Sigmoid colon (tissue), 6 donors: ENCODE measurements at regions not wholly inside any gene's neighbourhood (a gene's known extent, or its start where the extent isn't known, plus 50 kb on each side); places are given as distances from the start of the nearest gene placed in this dataset.

Experiments used
- DNase-seq: peaks from one replicate; pipeline ENCODE4 v3.0.0-alpha.2; 2019
- H3K27ac ChIP-seq, 4 donors: fragments of 200-600 bp; sonication (generic); one replicate each; pipeline ENCODE4 v1.5.1; 2016 to 2019; ENCODE audit warnings: mild to moderate bottlenecking in 1 of 4
- H3K27me3 ChIP-seq, 3 donors: fragments of 200-600 bp; sonication (generic); one replicate each; pipeline ENCODE4 v1.5.1; 2019; ENCODE audit warnings: mild to moderate bottlenecking in 1 of 3
- H3K36me3 ChIP-seq, 4 donors: fragments of 200-600 bp; sonication (generic); one replicate each; pipeline ENCODE4 v1.5.1; 2016 to 2019
- H3K4me1 ChIP-seq, 4 donors: fragments of 200-600 bp; sonication (generic); one replicate each; pipeline ENCODE4 v1.5.1; 2017 to 2019
- H3K4me3 ChIP-seq, 4 donors: fragments of 200-600 bp; sonication (generic); one replicate each; pipeline ENCODE4 v1.5.1; 2017 to 2019; ENCODE audit warnings: mild to moderate bottlenecking in 2 of 4, moderate library complexity in 1 of 4
- H3K9me3 ChIP-seq, 4 donors: fragments of 200-600 bp in 3 of 4; sonication (generic) in 3 of 4; one replicate each; pipeline versions ENCODE4 v1.5.1 to v1.6.1; 2013 to 2019
- CTCF ChIP-seq, 4 experiments: fragments of 450-650 bp in 3 of 4; fragments of 200-600 bp in 1 of 4; IDR thresholded peaks; one replicate each; pipeline ENCODE4 v1.5.1; 2016 to 2019; ENCODE audit warnings: antibody characterized with exemption in 4 of 4, mild to moderate bottlenecking in 3 of 4, moderate library complexity in 2 of 4
- EP300 ChIP-seq, 4 donors: sonication (generic); formaldehyde crosslinking; IDR thresholded peaks; one replicate each; pipeline ENCODE4 v1.6.1; 2017; ENCODE audit warnings: antibody characterized with exemption in 4 of 4
- POLR2A ChIP-seq, 2 donors: fragments of 450-650 bp; IDR thresholded peaks; one replicate each; pipeline ENCODE4 v1.6.1; 2016; ENCODE audit warnings: antibody characterized with exemption in 2 of 2, mild to moderate bottlenecking in 2 of 2, moderate library complexity in 2 of 2
- POLR2AphosphoS5 ChIP-seq, 4 donors: sonication (generic); formaldehyde crosslinking; IDR thresholded peaks; one replicate each; pipeline ENCODE4 v1.6.1; 2017; ENCODE audit warnings: antibody characterized with exemption in 4 of 4
- WGBS, 2 donors: extraction: QIAGEN DNeasy Blood & Tissue Kit; methylation state at CpG; one replicate each; pipeline ENCODE4 v1.1.7; 2013; 5-methylcytosine and 5-hydroxymethylcytosine counted together
- intact Hi-C: fragments of 100-400 bp; cut with DNase I; formaldehyde crosslinking; loops from one replicate; pipeline ENCODE4 v1.15.1; 2023
- donor health status: healthy with polysubstance abuse.
- donor health status: healthy.

GRCh38 chr3:95464346-95464745, 1350.0 kb upstream of the EPHA6 start:
- H3K9me3 ChIP-seq, result no peaks in the 10 kb centered on the region
- TF ChIP-seq CTCF (IDR thresholded peaks at IDR 0.05) (no peak), EP300 (IDR thresholded peaks at IDR 0.05) (no peak), POLR2A (IDR thresholded peaks at IDR 0.05) (no peak), POLR2AphosphoS5 (IDR thresholded peaks at IDR 0.05) (no peak)
- intact Hi-C loops, result no loop called here
- H3K4me3 ChIP-seq, result no peak overlapping the region
- 39 to 79% methylated on average over 1 of the region's 1 CpG for WGBS, 2 donors
- no peaks in the 10 kb centered on the region for H3K36me3 ChIP-seq
- no peak for DNase-seq
- H3K4me1 ChIP-seq, result peaks cover 0 to 29% (median 7%) of the 10 kb centered on the region in 4 donors
- no peak overlapping the region for H3K27ac ChIP-seq
- H3K27me3 ChIP-seq, result no peaks in the 10 kb centered on the region

DNA sequence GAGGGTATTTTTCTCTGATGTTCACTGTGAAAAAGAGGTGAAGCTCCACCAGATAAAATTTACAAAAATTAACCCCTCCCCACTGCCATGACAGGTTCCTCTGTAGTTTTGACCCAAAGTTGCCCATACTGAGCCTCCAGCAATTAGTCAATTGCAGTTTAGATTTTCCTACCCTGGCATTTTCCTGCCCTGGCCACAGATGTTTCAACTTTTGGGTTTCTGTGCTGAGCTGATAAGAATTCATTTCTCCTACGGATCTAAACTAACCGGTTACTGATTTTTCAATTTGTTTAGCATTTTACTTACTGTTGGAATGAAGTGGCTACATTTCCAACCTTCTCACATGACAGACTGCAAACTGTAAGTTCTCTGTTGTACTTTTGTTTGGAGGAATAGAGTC, 1346.1 kb upstream of the EPHA6 start:
- intact Hi-C loops, result no loop called here
- 55 to 84% methylated on average over 2 of the region's 2 CpGs for WGBS, 2 donors
- no peak overlapping the region for H3K4me3 ChIP-seq
- DNase-seq, result no peak
- no peaks in the 10 kb centered on the region for H3K27me3 ChIP-seq
- no peaks in the 10 kb centered on the region for H3K9me3 ChIP-seq
- H3K4me1 ChIP-seq, result peaks cover 0 to 3% (median 0%) of the 10 kb centered on the region in 4 donors
- H3K27ac ChIP-seq, result no peak overlapping the region
- H3K36me3 ChIP-seq, result no peaks in the 10 kb centered on the region
- no peak for TF ChIP-seq POLR2AphosphoS5 (IDR thresholded peaks at IDR 0.05)
- no peak for TF ChIP-seq CTCF (IDR thresholded peaks at IDR 0.05)
- no peak for TF ChIP-seq EP300 (IDR thresholded peaks at IDR 0.05)
- no peak for TF ChIP-seq POLR2A (IDR thresholded peaks at IDR 0.05)

- H3K9me3 ChIP-seq, result no peaks in the 10 kb centered on the region
- no peak overlapping the region for H3K27ac ChIP-seq
- no peaks in the 10 kb centered on the region for H3K36me3 ChIP-seq
- DNase-seq, result no peak
- TF ChIP-seq POLR2A (IDR thresholded peaks at IDR 0.05) (no peak), CTCF (IDR thresholded peaks at IDR 0.05) (no peak), EP300 (IDR thresholded peaks at IDR 0.05) (no peak)
- H3K27me3 ChIP-seq, result no peaks in the 10 kb centered on the region
- no peak overlapping the region for H3K4me3 ChIP-seq
- WGBS, 2 donors, result 88 to 91% methylated on average over 1 of the region's 1 CpG
- no peaks in the 10 kb centered on the region for H3K4me1 ChIP-seq
- intact Hi-C loops, result no loop called here
Observed at GRCh38 chr3:95474338-95474737, 1340.1 kb upstream of the EPHA6 start.

DNA sequence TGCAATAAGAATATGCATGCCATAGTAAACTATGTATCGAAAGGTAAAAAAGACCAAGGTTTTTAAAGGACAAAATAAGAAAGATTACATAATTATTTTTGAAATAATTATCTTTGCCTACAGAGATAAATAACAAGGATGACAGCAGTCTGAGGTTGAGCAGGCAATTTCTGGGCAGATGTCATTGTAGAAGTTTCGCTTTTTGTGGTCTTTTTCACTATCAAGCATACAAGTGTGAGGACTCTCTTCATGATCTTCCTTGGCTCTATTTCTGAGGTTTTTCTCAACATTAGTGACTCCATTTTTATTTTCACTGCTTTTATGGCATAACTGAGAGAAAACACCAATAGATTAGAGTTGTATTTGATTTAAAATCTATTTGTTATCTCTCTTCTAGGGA, 1337.9 kb upstream of the EPHA6 start:
- TF ChIP-seq CTCF (IDR thresholded peaks at IDR 0.05), result no peak
- TF ChIP-seq POLR2AphosphoS5 (IDR thresholded peaks at IDR 0.05), result no peak
- no peak for TF ChIP-seq POLR2A (IDR thresholded peaks at IDR 0.05)
- TF ChIP-seq EP300 (IDR thresholded peaks at IDR 0.05), result no peak
- WGBS, 2 donors, result 74 to 91% methylated on average over 2 of the region's 2 CpGs

GRCh38 chr3:95506174-95506573, 1308.2 kb upstream of the EPHA6 start:
- Histone ChIP-seq H3K27me3 (no peaks in the 10 kb centered on the region), H3K4me1 (no peaks in the 10 kb centered on the region), H3K4me3 (no peak overlapping the region), H3K36me3 (no peaks in the 10 kb centered on the region), H3K9me3 (no peaks in the 10 kb centered on the region), H3K27ac (no peak overlapping the region)
- intact Hi-C loops, result no loop called here
- 50 to 64% methylated on average over 1 of the region's 1 CpG for WGBS, 2 donors
- DNase-seq, result no peak
- TF ChIP-seq EP300 (IDR thresholded peaks at IDR 0.05), result no peak
- TF ChIP-seq CTCF (IDR thresholded peaks at IDR 0.05), result no peak
- no peak for TF ChIP-seq POLR2A (IDR thresholded peaks at IDR 0.05)
- no peak for TF ChIP-seq POLR2AphosphoS5 (IDR thresholded peaks at IDR 0.05)

More for the DNA sequence above, 1337.9 kb upstream of the EPHA6 start:
- Histone ChIP-seq H3K27me3 (no peaks in the 10 kb centered on the region), H3K36me3 (no peaks in the 10 kb centered on the region), H3K9me3 (no peaks in the 10 kb centered on the region), H3K4me1 (no peaks in the 10 kb centered on the region), H3K27ac (no peak overlapping the region), H3K4me3 (no peak overlapping the region)
- DNase-seq, result no peak
- intact Hi-C loops, result no loop called here
